SK-N-SH treated with all-trans-retinoic acid at 6 μM for 48 hours (cell line): ENCODE measurements at regions not wholly inside any gene's neighbourhood (a gene's known extent, or its start where the extent isn't known, plus 50 kb on each side); places are given as distances from the start of the nearest gene placed in this dataset.
A peak's percentile ranks its signal among the peaks of the same experiment; 100 is the strongest.

Source experiments
- ATAC-seq: fragments of 200-7000 bp; cut with Tn5 transposase; 3 replicates; pipeline ENCODE4 v1.9.1; 2020; ENCODE audit warnings: mild to moderate bottlenecking, moderate library complexity
- ARNTL ChIP-seq: fragments of 450-650 bp; formaldehyde crosslinking; IDR thresholded peaks from 2 replicates; pipeline ENCODE4 v1.5.0; 2020; ENCODE audit warnings: low read depth, mild to moderate bottlenecking, moderate library complexity, borderline replicate concordance
- BACH2 ChIP-seq: fragments of 250-450 bp; sonication (Bioruptor Pico); IDR thresholded peaks from 2 replicates; pipeline ENCODE4 v1.9.0; 2021; ENCODE audit warnings: mild to moderate bottlenecking, borderline replicate concordance
- CSDC2 ChIP-seq: fragments of 250-450 bp; sonication (Bioruptor Pico); IDR thresholded peaks from 2 replicates; pipeline ENCODE4 v1.5.0; 2020; ENCODE audit warnings: mild to moderate bottlenecking, moderate library complexity
- CSRNP3 ChIP-seq: fragments of 250-450 bp; sonication (Bioruptor Pico); IDR thresholded peaks from 2 replicates; pipeline ENCODE4 v1.5.1; 2021; ENCODE audit warnings: mild to moderate bottlenecking, moderate library complexity
- ESRRG ChIP-seq: fragments of 250-450 bp; sonication (Bioruptor Pico); IDR thresholded peaks from 2 replicates; pipeline ENCODE4 v1.6.1; 2021; ENCODE audit warnings: mild to moderate bottlenecking
- GLIS3 ChIP-seq: fragments of 250-450 bp; sonication (Bioruptor Pico); IDR thresholded peaks from 2 replicates; pipeline ENCODE4 v1.5.0; 2020; ENCODE audit warnings: mild to moderate bottlenecking, moderate library complexity
- ISL1 ChIP-seq: fragments of 250-450 bp; sonication (Bioruptor Pico); IDR thresholded peaks from 2 replicates; pipeline ENCODE4 v2.1.2; 2022; ENCODE audit warnings: mild to moderate bottlenecking, moderate library complexity
- OSR1 ChIP-seq: fragments of 250-450 bp; sonication (Bioruptor Pico); IDR thresholded peaks from 2 replicates; pipeline ENCODE4 v1.8.0; 2022; ENCODE audit warnings: moderate library complexity, mild to moderate bottlenecking, inconsistent platforms
- PPARA ChIP-seq: fragments of 250-450 bp; sonication (Bioruptor Pico); IDR thresholded peaks from 2 replicates; pipeline ENCODE4 v1.5.0; 2020; ENCODE audit warnings: mild to moderate bottlenecking, borderline replicate concordance
- RARB ChIP-seq: fragments of 250-450 bp; sonication (Bioruptor Pico); IDR thresholded peaks from 2 replicates; pipeline ENCODE4 v1.8.0; 2021; ENCODE audit warnings: mild to moderate bottlenecking, moderate library complexity
- SNAI2 ChIP-seq: fragments of 250-450 bp; sonication (Bioruptor Pico); IDR thresholded peaks from 2 replicates; pipeline ENCODE4 v1.5.0; 2020; ENCODE audit warnings: mild to moderate bottlenecking, moderate library complexity
- TCF4 ChIP-seq: fragments of 250-450 bp; sonication (Bioruptor Pico); IDR thresholded peaks from 2 replicates; pipeline ENCODE4 v1.8.0; 2021; ENCODE audit warnings: mild to moderate bottlenecking, moderate library complexity, borderline replicate concordance
- TOX ChIP-seq: fragments of 250-450 bp; sonication (Bioruptor Pico); IDR thresholded peaks from 2 replicates; pipeline ENCODE4 v1.8.0; 2021; ENCODE audit warnings: mild to moderate bottlenecking, moderate library complexity, borderline replicate concordance
- TSHZ2 ChIP-seq: fragments of 250-450 bp; sonication (Bioruptor Pico); IDR thresholded peaks from 2 replicates; pipeline ENCODE4 v1.5.0; 2020; ENCODE audit warnings: mild to moderate bottlenecking, moderate library complexity
- ZC3H10 ChIP-seq: fragments of 250-450 bp; sonication (Bioruptor Pico); IDR thresholded peaks from 2 replicates; pipeline ENCODE4 v1.5.1; 2021; ENCODE audit warnings: mild to moderate bottlenecking, moderate library complexity
- ZFP3 ChIP-seq: fragments of 250-450 bp; sonication (Bioruptor Pico); IDR thresholded peaks from 2 replicates; pipeline ENCODE4 v1.5.0; 2020; ENCODE audit warnings: mild to moderate bottlenecking, moderate library complexity
- ZFP30 ChIP-seq: fragments of 450-650 bp; formaldehyde crosslinking; IDR thresholded peaks from 2 replicates; pipeline ENCODE4 v1.5.0; 2022; ENCODE audit warnings: mild to moderate bottlenecking, moderate library complexity
- ZNF565 ChIP-seq: fragments of 450-650 bp; formaldehyde crosslinking; conservative IDR thresholded peaks from 2 replicates; pipeline ENCODE4 v1.5.0; 2020; ENCODE audit warnings: low read depth, mild to moderate bottlenecking, moderate library complexity
- ZNF70 ChIP-seq: fragments of 450-650 bp; formaldehyde crosslinking; IDR thresholded peaks from 2 replicates; pipeline ENCODE4 v1.5.0; 2020; ENCODE audit warnings: mild to moderate bottlenecking, moderate library complexity
- TF ChIP-seq, protein P1 (sequence below): fragments of 250-450 bp; sonication (Bioruptor Pico); IDR thresholded peaks from 2 replicates; pipeline ENCODE4 v1.8.0; 2020; ENCODE audit warnings: mild to moderate bottlenecking, moderate library complexity, borderline replicate concordance
- TF ChIP-seq, protein P2 (sequence below): fragments of 250-450 bp; sonication (Bioruptor Pico); IDR thresholded peaks from 2 replicates; pipeline ENCODE4 v1.5.1; 2020; ENCODE audit warnings: low read depth, mild to moderate bottlenecking, moderate library complexity
- TF ChIP-seq, protein P3 (sequence below): fragments of 250-450 bp; sonication (Bioruptor Pico); IDR thresholded peaks from 2 replicates; pipeline ENCODE4 v1.8.0; 2021; ENCODE audit warnings: low read depth, mild to moderate bottlenecking, moderate library complexity, borderline replicate concordance

DNA sequence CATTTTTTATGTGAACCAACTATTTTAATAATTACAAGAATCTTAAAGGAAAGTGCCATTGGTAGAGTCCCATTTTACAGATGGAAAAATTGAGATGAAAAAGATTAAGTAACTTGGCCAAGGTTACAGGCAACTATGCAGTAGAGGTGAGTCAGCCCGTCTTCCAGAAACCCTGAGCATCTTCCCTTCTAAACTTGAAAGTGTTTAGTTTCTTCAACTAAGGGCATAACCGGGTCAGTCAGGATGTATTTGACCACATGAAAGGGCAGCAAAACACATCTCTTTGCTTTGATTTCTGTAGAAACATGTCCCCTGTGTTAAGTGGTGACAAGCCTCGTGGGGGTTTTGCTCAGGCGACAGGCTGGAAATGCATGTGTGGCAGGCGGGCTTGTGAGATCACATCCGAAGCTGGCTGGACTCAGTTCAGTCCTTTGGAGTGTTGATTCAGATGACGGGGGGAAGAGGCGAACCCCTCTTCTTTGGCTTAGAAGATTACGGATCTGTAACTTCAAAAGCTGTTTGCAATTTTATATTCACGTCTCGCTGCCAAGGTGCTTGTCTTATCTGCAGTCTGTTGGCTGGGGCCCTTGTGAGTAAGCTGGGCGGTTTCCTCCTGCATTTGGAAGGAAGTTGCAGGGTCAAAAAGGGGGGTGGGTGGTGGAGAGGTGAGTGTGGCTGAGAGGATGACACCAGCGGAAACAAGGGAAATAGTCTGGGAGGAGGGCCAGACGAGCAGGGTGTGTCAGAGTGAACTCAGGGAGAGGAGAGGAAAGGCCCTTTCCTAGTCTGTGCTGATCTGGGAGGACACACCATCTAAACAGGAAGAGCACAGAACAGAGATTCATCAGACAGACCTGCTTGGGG, 78.9 kb upstream of the RPS23 start:
- TF ChIP-seq, protein P1, sequence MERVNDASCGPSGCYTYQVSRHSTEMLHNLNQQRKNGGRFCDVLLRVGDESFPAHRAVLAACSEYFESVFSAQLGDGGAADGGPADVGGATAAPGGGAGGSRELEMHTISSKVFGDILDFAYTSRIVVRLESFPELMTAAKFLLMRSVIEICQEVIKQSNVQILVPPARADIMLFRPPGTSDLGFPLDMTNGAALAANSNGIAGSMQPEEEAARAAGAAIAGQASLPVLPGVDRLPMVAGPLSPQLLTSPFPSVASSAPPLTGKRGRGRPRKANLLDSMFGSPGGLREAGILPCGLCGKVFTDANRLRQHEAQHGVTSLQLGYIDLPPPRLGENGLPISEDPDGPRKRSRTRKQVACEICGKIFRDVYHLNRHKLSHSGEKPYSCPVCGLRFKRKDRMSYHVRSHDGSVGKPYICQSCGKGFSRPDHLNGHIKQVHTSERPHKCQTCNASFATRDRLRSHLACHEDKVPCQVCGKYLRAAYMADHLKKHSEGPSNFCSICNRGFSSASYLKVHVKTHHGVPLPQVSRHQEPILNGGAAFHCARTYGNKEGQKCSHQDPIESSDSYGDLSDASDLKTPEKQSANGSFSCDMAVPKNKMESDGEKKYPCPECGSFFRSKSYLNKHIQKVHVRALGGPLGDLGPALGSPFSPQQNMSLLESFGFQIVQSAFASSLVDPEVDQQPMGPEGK (CRISPR knock-in tag): no peak
- TF ChIP-seq CSRNP3 (no peak), ZC3H10 (CRISPR knock-in tag) (no peak), BACH2 (CRISPR knock-in tag) (no peak), PPARA (CRISPR knock-in tag) (no peak), ZNF565 (CRISPR knock-in tag) (no peak), ZNF70 (CRISPR knock-in tag) (no peak), ZFP30 (CRISPR knock-in tag) (no peak), OSR1 (CRISPR knock-in tag) (no peak), ESRRG (no peak), TCF4 (CRISPR knock-in tag) (no peak), RARB (CRISPR knock-in tag) (no peak), TOX (CRISPR knock-in tag) (no peak), ARNTL (CRISPR knock-in tag) (no peak), GLIS3 (CRISPR knock-in tag) (no peak)
- TF ChIP-seq, protein P2, sequence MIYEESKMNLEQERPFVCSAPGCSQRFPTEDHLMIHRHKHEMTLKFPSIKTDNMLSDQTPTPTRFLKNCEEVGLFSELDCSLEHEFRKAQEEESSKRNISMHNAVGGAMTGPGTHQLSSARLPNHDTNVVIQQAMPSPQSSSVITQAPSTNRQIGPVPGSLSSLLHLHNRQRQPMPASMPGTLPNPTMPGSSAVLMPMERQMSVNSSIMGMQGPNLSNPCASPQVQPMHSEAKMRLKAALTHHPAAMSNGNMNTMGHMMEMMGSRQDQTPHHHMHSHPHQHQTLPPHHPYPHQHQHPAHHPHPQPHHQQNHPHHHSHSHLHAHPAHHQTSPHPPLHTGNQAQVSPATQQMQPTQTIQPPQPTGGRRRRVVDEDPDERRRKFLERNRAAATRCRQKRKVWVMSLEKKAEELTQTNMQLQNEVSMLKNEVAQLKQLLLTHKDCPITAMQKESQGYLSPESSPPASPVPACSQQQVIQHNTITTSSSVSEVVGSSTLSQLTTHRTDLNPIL: no peak
- TF ChIP-seq, protein P3, sequence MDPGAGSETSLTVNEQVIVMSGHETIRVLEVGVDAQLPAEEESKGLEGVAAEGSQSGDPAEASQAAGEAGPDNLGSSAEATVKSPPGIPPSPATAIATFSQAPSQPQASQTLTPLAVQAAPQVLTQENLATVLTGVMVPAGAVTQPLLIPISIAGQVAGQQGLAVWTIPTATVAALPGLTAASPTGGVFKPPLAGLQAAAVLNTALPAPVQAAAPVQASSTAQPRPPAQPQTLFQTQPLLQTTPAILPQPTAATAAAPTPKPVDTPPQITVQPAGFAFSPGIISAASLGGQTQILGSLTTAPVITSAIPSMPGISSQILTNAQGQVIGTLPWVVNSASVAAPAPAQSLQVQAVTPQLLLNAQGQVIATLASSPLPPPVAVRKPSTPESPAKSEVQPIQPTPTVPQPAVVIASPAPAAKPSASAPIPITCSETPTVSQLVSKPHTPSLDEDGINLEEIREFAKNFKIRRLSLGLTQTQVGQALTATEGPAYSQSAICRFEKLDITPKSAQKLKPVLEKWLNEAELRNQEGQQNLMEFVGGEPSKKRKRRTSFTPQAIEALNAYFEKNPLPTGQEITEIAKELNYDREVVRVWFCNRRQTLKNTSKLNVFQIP (CRISPR knock-in tag): no peak
- TF ChIP-seq, all 23 proteins: peak for 0
- ATAC-seq: peak; percentile 98

- no peak for ATAC-seq
- TF ChIP-seq PPARA (CRISPR knock-in tag) (no peak), ZFP3 (CRISPR knock-in tag) (no peak), CSDC2 (CRISPR knock-in tag) (no peak), CSRNP3 (no peak), ZC3H10 (CRISPR knock-in tag) (no peak), ZFP30 (CRISPR knock-in tag) (no peak), ISL1 (no peak), SNAI2 (CRISPR knock-in tag) (no peak), TSHZ2 (no peak), BACH2 (CRISPR knock-in tag) (no peak), ESRRG (no peak), ARNTL (CRISPR knock-in tag) (no peak), ZNF565 (CRISPR knock-in tag) (no peak), TOX (CRISPR knock-in tag) (no peak)
- TF ChIP-seq, protein P1 (CRISPR knock-in tag): no peak
- TF ChIP-seq, protein P3 (CRISPR knock-in tag): no peak
Measured at GRCh38 chr5:82356021-82356420, 77.9 kb upstream of the RPS23 start.
